HEK293 (cell line): ENCODE measurements at regions not wholly inside any gene's neighbourhood (a gene's known extent, or its start where the extent isn't known, plus 50 kb on each side); places are given as distances from the start of the nearest gene placed in this dataset.

Source experiments
- YY1 ChIP-seq: fragments of 450-650 bp; formaldehyde crosslinking; IDR thresholded peaks from 2 replicates; pipeline ENCODE4 v1.5.1; 2018; ENCODE audit warnings: missing biosample characterization, missing genetic modification characterization
- ZBTB49 ChIP-seq: fragments of 450-650 bp; formaldehyde crosslinking; IDR thresholded peaks from 2 replicates; pipeline ENCODE4 v1.5.1; 2016; ENCODE audit warnings: missing biosample characterization, missing genetic modification characterization, low read depth
- ZNF121 ChIP-seq: fragments of 450-650 bp; formaldehyde crosslinking; IDR thresholded peaks from 2 replicates; pipeline ENCODE4 v1.5.1; 2016; ENCODE audit warnings: missing biosample characterization, missing genetic modification characterization
- ZNF266 ChIP-seq: fragments of 450-650 bp; formaldehyde crosslinking; IDR thresholded peaks from 2 replicates; pipeline ENCODE4 v1.5.1; 2016; ENCODE audit warnings: missing biosample characterization, missing genetic modification characterization, low read depth
- ZNF596 ChIP-seq: fragments of 450-650 bp; IDR thresholded peaks from 2 replicates; pipeline ENCODE4 v1.5.0; 2018; ENCODE audit warnings: missing biosample characterization, mild to moderate bottlenecking, missing genetic modification characterization, moderate library complexity
- TF ChIP-seq, protein P1 (sequence below): fragments of 450-650 bp; formaldehyde crosslinking; IDR thresholded peaks from 2 replicates; pipeline ENCODE4 v1.5.1; 2016; ENCODE audit warnings: missing biosample characterization, missing genetic modification characterization
- TF ChIP-seq, protein P2 (sequence below): fragments of 450-650 bp; formaldehyde crosslinking; conservative IDR thresholded peaks from 2 replicates; pipeline ENCODE4 v1.5.1; 2016; ENCODE audit warnings: low read depth, missing biosample characterization, missing genetic modification characterization
- TF ChIP-seq, protein P3 (sequence below): fragments of 450-650 bp; formaldehyde crosslinking; IDR thresholded peaks from 2 replicates; pipeline ENCODE4 v1.5.1; 2016; ENCODE audit warnings: missing biosample characterization, missing genetic modification characterization
- TF ChIP-seq, protein P4 (sequence below): fragments of 450-650 bp; formaldehyde crosslinking; IDR thresholded peaks from 2 replicates; pipeline ENCODE4 v1.5.1; 2016; ENCODE audit warnings: missing biosample characterization, missing genetic modification characterization
- TF ChIP-seq, protein P5 (sequence below): fragments of 450-650 bp; formaldehyde crosslinking; IDR thresholded peaks from 2 replicates; pipeline ENCODE4 v1.5.1; 2016; ENCODE audit warnings: missing biosample characterization, missing genetic modification characterization

DNA sequence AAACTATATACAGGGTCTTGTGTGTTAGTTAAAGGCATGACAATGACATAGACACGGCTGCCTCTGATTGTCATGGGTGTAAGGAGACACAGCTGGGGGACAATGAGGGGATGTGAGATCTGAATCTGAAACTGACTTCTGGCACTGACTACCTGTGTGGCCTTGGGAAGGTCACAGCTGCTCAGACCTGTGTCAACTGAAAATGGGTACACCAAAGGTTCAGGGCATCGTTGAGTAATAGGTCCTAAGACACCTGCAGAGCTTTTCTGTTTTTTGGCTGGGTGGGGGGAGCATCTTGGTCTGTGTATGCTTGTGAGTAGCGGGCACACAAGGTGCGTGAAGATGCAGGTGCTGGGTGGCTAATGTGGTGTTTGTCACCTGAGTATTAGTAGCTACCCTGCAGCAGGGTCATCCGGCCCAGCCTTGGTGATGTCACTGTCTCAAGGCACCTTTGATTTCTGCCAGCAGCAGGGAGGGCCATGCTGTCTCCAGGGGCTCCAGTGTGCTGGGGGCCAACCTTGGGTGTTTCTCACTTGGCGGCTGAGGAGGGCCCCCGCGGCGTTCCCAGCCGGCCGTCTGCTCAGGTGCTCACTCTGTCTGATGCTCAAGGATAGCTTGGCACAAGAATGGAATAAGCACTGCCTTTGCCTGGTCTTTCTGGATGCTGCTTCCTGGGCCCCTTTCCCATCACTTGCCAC is 53.1 kb upstream of the HS6ST1 start:
- no peak for TF ChIP-seq YY1
- TF ChIP-seq, protein P1, sequence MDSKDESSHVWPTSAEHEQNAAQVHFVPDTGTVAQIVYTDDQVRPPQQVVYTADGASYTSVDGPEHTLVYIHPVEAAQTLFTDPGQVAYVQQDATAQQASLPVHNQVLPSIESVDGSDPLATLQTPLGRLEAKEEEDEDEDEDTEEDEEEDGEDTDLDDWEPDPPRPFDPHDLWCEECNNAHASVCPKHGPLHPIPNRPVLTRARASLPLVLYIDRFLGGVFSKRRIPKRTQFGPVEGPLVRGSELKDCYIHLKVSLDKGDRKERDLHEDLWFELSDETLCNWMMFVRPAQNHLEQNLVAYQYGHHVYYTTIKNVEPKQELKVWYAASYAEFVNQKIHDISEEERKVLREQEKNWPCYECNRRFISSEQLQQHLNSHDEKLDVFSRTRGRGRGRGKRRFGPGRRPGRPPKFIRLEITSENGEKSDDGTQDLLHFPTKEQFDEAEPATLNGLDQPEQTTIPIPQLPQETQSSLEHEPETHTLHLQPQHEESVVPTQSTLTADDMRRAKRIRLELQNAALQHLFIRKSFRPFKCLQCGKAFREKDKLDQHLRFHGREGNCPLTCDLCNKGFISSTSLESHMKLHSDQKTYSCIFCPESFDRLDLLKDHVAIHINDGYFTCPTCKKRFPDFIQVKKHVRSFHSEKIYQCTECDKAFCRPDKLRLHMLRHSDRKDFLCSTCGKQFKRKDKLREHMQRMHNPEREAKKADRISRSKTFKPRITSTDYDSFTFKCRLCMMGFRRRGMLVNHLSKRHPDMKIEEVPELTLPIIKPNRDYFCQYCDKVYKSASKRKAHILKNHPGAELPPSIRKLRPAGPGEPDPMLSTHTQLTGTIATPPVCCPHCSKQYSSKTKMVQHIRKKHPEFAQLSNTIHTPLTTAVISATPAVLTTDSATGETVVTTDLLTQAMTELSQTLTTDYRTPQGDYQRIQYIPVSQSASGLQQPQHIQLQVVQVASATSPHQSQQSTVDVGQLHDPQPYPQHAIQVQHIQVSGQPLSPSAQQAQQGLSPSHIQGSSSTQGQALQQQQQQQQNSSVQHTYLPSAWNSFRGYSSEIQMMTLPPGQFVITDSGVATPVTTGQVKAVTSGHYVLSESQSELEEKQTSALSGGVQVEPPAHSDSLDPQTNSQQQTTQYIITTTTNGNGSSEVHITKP (tag by site-specific recombination) = no peak
- TF ChIP-seq ZNF266 (tag by site-specific recombination) = no peak
- TF ChIP-seq ZNF121 (tag by site-specific recombination) = no peak
- TF ChIP-seq, protein P2, sequence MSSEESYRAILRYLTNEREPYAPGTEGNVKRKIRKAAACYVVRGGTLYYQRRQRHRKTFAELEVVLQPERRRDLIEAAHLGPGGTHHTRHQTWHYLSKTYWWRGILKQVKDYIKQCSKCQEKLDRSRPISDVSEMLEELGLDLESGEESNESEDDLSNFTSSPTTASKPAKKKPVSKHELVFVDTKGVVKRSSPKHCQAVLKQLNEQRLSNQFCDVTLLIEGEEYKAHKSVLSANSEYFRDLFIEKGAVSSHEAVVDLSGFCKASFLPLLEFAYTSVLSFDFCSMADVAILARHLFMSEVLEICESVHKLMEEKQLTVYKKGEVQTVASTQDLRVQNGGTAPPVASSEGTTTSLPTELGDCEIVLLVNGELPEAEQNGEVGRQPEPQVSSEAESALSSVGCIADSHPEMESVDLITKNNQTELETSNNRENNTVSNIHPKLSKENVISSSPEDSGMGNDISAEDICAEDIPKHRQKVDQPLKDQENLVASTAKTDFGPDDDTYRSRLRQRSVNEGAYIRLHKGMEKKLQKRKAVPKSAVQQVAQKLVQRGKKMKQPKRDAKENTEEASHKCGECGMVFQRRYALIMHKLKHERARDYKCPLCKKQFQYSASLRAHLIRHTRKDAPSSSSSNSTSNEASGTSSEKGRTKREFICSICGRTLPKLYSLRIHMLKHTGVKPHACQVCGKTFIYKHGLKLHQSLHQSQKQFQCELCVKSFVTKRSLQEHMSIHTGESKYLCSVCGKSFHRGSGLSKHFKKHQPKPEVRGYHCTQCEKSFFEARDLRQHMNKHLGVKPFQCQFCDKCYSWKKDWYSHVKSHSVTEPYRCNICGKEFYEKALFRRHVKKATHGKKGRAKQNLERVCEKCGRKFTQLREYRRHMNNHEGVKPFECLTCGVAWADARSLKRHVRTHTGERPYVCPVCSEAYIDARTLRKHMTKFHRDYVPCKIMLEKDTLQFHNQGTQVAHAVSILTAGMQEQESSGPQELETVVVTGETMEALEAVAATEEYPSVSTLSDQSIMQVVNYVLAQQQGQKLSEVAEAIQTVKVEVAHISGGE (tag by site-specific recombination) = no peak
- TF ChIP-seq ZNF596 (tag by site-specific recombination) = no peak
- no peak for TF ChIP-seq ZBTB49 (tag by site-specific recombination)
- TF ChIP-seq, protein P3, sequence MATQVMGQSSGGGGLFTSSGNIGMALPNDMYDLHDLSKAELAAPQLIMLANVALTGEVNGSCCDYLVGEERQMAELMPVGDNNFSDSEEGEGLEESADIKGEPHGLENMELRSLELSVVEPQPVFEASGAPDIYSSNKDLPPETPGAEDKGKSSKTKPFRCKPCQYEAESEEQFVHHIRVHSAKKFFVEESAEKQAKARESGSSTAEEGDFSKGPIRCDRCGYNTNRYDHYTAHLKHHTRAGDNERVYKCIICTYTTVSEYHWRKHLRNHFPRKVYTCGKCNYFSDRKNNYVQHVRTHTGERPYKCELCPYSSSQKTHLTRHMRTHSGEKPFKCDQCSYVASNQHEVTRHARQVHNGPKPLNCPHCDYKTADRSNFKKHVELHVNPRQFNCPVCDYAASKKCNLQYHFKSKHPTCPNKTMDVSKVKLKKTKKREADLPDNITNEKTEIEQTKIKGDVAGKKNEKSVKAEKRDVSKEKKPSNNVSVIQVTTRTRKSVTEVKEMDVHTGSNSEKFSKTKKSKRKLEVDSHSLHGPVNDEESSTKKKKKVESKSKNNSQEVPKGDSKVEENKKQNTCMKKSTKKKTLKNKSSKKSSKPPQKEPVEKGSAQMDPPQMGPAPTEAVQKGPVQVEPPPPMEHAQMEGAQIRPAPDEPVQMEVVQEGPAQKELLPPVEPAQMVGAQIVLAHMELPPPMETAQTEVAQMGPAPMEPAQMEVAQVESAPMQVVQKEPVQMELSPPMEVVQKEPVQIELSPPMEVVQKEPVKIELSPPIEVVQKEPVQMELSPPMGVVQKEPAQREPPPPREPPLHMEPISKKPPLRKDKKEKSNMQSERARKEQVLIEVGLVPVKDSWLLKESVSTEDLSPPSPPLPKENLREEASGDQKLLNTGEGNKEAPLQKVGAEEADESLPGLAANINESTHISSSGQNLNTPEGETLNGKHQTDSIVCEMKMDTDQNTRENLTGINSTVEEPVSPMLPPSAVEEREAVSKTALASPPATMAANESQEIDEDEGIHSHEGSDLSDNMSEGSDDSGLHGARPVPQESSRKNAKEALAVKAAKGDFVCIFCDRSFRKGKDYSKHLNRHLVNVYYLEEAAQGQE = no peak
- TF ChIP-seq, protein P4, sequence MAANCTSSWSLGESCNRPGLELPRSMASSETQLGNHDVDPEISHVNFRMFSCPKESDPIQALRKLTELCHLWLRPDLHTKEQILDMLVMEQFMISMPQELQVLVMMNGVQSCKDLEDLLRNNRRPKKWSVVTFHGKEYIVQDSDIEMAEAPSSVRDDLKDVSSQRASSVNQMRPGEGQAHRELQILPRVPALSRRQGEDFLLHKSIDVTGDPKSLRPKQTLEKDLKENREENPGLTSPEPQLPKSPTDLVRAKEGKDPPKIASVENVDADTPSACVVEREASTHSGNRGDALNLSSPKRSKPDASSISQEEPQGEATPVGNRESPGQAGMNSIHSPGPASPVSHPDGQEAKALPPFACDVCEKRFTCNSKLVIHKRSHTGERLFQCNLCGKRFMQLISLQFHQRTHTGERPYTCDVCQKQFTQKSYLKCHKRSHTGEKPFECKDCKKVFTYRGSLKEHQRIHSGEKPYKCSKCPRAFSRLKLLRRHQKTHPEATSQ = no peak
- TF ChIP-seq, protein P5, sequence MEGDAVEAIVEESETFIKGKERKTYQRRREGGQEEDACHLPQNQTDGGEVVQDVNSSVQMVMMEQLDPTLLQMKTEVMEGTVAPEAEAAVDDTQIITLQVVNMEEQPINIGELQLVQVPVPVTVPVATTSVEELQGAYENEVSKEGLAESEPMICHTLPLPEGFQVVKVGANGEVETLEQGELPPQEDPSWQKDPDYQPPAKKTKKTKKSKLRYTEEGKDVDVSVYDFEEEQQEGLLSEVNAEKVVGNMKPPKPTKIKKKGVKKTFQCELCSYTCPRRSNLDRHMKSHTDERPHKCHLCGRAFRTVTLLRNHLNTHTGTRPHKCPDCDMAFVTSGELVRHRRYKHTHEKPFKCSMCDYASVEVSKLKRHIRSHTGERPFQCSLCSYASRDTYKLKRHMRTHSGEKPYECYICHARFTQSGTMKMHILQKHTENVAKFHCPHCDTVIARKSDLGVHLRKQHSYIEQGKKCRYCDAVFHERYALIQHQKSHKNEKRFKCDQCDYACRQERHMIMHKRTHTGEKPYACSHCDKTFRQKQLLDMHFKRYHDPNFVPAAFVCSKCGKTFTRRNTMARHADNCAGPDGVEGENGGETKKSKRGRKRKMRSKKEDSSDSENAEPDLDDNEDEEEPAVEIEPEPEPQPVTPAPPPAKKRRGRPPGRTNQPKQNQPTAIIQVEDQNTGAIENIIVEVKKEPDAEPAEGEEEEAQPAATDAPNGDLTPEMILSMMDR (tag by site-specific recombination) = no peak
